GM18868 (cell line): ENCODE measurements at regions not wholly inside any gene's neighbourhood (a gene's known extent, or its start where the extent isn't known, plus 50 kb on each side); places are given as distances from the start of the nearest gene placed in this dataset.
A peak's percentile ranks its signal among the peaks of the same experiment; 100 is the strongest.

Experiments
- ATAC-seq: cut with Tn5 transposase; IDR thresholded peaks from one replicate; pipeline ENCODE4 v1.9.1; 2021; ENCODE audit warnings: mild to moderate bottlenecking, moderate library complexity; ENCODE audit not compliant: unreplicated experiment

DNA sequence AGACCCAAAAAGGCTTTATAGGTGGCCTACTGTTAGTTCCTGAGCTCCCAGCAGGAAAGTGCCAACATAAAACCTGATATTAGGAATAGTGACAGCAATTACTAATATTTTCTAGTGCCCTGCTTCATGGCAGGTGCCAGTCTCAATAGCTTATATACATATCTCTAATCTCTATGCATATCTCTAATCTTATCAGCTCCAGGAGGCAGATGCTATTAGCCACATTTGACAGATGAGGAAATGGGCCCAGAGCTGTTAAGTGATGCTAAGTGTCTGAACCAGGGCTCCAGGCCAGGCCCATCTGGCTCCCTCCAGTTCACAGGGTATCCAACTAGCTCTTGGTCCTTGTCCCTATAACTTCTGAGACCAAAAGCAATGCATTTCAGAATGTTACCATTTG is 142.5 kb downstream of the CHIC2 start:
- no peak for ATAC-seq

DNA sequence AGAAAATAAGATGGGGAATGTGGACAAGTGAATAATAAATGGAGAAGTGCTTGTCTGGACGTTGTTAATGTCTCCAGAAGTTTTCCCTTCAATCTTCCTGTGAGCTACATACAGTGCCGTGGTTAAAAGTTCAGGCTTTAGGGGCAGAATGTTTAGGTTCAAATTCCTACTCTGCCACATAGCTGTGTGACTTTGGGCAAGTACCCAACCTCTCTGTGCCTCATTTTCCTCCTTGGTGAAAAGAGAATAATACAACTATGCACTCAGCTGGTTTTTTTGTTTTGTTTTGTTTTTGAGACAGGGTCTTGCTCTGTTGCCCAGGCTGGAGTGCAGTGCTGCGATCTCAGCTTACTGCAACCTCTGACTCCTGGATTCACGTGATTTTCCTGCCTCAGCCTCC is 143.5 kb downstream of the CHIC2 start:
- ATAC-seq, result no peak

DNA sequence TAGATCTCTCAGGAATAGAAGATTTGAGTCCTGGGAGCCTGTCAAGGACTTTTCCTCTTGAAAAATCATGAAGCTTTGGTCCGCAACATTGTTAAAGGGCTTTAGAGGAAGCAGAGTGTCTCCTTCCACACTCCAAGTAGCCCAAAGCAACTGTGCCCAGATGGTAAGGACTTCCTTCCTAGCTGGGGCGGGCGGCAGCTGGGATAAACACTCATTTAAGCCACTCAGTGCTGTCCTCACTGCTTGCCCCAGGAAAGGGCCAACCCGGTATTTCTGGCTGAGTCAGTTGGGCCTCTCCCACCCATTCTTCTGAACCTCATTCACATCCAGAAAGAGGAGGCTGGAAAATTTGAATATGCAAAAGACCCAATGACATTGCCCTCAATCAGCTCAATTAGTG is 144.3 kb downstream of the CHIC2 start:
- ATAC-seq, result no peak

DNA sequence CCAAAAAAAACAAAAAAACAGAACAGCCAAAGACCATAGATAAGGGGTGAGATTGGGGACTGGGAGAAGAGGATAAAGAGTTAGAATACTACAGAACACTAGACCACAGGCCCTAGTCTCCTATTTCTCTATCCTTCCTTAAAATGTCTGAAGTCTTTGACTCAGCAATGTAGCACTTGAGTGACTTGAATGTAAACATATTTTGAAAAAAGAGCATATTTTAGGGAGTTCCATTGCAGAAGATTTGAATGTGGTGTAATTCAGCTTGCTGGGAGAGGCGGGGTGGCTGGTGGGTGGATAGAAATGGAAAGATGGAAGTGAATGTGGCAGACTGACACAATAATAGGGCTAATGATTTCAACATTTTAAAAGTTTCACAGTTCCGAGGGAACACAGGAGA is 144.9 kb downstream of the CHIC2 start:
- no peak for ATAC-seq

DNA sequence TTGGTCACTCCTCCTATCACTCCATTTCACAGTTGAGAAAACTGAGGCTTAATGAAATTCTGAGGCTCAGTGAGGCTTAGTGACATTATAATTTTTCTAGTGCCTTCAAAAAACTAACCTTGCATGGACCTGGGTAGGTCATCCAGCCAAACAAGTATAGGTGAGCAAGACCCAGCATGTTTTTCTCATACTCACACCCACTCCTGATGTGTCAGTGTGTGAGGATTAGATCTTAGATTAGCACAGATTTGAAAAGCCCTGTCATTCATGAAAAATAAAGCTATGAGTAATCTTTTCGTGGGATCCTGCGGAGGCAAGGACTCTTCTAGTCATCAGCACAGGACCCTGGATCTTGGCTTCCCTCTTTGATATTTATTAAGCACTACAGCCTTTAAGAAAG is 146.7 kb downstream of the CHIC2 start:
- ATAC-seq, result no peak

DNA sequence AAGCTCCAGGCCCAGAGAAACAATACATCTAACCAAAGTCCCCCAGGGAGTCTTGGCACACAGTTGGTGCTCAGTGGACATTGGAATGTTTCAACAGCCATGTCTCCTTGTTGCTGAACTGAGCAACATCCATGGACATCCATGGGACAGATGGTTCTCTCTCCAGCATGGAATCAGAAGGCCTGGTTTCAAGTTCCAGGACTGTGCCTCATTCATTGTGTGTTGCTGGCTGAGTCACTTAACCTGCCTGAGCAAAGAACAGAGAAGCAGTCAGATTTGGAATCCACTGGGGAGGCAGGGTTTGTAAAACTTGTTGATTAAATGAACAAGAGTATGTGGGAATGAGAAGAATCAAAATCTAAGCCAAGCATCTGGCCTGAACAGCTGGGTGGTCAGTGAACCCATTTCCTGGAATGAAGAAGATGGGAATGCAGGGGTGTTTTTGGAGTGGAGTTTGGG is 147.9 kb downstream of the CHIC2 start:
- no peak for ATAC-seq

DNA sequence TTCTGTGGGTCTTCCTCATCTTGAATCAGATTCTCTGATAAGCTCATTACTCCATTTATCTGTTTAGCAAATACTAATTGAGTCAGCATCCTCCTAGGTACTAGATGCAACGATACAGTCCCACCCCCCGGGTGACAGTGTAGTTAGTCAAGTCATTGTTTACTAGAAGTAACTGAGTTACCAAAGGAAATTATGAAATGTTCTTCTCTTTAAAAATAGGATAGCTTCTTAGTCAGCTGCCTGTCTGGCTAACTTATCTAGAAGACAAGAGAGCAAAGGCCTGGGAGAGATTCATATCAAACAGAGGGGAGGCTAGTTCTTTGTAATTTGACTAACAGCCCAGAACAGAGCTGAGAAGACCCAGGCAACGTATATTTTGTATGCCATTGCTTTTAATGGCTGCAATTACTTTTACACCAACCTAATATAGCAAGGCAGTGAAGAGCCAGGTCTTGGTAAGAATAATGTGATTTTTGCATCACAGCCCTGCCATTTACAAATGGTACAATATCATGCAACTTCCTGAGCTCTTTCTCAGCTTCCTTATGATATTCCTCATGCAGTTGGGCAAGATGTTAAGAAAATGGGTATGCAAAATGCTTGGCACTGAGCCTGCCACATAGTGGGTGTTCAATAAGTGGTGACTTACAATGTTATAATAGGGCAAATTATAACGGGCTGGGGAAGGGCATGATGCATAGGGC is 149.9 kb downstream of the CHIC2 start:
- ATAC-seq, result no peak

DNA sequence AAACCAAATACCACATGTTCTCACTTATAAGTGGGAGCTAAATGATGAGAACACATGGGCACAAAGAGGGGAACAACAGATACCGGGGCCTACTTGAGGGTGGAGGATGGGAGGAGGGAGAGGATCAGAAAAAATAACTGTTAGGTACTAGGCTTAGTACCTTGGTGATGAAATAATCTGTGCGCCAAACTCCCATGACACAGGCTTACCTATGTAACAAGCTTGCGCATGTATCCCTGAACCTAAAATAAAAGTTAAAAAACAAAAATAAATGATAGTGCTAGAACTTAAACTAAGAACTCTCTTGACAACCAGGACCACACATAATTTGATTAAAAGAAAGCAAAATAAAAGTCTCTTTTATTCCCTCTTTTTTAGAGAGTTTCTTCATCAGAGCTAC is 150.6 kb downstream of the CHIC2 start:
- no peak for ATAC-seq

DNA sequence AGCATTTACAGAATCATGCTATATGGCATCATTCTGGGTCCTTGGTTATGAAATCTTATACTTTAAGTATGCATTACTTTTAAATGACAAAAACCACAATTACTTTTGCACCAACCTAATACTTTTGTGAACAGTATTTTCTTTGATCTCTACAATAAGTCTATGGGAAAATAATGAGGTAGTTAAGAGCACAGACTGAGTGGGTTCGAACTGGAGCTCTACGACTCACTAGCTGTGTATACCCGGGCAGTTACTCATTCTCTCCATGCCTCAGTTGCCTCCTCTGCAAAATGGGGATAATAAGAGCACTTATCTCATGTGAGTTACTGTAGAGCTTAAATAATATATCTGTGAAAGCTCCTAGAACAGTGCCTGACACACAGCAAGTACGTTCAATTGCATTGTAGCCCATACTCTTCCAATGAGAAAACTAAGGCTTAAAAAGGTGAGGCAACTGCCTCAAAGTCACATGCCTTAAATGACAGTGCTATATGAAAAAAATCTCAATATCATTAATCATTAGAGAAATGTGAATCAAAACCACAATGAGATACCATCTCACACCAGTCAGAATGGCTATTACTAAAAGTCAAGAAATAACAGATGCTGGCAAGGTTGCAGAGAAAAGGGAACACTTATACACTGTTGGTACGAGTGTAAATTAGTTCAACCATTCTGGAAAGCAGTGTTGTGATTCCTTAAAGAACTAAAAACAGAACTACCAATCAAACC is 151.5 kb downstream of the CHIC2 start:
- no peak for ATAC-seq

DNA sequence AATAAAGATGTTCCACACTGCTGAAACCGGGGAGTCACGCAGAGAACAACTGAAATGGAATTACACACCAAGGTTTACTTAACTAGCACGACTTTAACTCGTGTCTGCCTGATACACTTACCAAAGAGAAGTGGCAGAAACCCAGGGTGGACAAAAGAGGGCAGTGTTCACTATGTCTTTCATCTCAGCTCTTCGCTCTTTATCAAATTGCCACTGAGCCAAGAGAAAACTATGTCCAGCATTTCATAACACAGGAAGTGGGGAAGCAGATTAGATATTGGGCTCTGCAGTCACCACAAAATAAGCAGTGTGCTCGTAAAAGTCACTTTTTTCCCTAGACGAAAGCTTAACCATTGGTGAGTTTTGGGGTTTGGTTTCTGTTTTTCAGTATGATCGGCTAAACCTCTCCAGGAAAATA is 155.7 kb downstream of the CHIC2 start:
- peak; percentile 85 for ATAC-seq

DNA sequence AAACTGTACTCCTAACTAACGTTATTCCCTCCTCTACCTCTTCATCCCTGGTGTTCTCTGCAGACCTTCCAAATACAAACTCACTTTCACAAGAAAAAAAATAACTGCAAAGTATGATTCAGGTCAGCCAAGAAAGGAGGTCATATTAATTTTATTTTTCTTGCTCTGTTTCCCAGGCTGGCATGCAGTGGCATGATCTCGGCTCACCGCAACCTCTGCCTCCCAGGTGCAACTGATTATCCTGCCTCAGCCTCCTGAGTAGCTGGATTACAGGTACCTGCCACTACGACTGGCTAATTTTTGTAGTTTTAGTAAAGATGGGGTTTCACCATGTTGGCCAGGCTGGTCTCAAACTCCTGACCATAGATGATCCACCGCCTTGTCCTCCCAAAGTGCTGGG is 156.6 kb downstream of the CHIC2 start:
- ATAC-seq, result no peak

DNA sequence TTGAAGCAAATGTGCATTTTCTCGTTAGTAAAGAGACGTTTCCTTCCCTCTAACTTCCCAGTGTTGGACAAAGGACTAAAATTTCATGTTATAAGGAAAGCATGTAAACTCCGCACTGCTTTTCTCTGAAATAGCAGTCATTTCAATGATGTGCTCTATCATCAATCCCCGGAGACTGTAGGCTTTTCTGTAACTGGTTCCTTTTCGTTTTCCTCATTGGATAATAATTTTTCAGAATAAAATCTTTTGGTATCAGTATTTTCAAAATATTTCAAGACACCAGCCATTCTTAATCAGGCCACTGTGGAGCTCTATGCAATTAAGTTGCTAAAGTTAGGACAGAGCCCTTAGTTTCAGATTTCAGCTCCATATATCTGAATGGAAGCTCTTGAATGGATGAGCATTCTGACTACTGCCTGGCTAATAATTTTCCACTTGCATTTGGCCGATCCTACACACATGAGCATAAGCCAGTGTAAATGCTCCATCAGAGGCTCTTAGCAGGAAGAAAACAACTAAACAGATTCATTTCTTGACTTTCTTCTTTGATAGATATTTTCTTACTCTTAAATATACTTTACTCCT is 157.7 kb downstream of the CHIC2 start:
- ATAC-seq, result no peak

DNA sequence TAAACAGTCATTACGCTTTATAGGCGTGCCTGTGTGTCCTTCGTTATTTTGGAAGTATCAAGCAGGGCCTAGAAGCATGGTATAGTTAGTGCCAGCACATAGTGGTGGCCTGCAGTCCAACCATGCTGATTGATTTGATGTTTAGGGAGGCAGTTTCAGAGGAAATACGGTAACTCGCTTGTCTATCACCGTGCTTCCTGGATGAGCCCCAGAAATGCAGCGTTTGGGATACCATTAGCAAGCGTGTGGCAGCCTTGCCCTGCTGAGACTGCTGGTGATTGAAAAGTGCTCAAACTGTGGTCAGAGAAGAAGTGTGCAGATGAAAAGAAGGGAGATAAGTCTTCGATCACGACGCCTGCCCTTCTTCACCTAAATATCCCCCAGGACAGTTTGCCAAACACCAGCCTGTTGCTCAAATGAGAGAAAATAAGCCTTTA is 158.4 kb downstream of the CHIC2 start:
- peak; percentile 71 for ATAC-seq

DNA sequence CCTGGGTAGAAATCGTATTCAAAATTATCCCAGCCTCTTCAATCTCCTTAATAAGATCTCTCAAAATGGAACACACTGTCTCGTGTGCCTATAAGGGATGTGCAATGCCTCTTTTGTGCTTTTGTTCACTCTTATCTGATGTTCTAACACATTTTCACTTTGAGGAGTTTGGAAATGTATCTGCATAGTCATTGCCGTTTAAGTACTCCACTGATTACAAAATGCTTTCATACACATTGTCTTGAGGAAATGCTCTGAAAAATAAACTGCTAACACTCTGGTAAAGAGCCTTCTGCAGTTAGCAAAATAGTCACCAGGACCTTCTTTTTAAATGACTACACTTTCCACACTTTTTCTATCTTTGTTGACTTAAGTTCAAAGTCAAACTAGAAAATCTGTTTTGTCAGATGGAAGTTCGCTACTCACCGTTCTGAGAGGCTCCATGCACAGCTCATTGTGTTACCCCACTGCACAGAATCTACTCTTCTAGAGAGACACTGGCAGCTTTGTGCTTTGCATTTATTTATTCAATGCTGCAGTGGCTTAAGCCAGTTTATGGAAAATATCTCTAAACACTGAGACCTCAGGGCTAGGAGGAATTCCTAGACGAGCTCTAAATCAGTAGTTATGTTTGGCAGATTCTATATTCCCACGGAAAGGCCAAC is 159.0 kb downstream of the CHIC2 start:
- ATAC-seq, result no peak

DNA sequence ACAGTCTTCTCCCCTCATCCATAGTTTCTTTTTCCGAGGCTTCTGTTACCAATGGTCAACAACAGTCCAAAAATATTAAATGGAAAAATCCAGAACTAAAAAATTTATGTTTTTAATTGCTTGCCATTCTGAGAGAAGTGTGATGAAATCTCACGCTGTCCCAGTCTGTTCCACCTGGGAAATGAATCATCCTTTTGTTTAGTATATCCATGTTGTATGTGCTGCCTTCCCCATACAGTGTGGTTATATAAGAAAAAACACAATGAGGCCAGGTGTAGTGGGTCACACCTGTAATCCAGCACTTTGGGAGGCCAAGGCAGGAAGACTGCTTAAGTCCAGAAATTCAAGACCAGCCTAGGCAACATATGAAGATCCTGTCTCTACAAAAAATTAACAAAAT is 161.6 kb downstream of the CHIC2 start:
- ATAC-seq, result no peak

DNA sequence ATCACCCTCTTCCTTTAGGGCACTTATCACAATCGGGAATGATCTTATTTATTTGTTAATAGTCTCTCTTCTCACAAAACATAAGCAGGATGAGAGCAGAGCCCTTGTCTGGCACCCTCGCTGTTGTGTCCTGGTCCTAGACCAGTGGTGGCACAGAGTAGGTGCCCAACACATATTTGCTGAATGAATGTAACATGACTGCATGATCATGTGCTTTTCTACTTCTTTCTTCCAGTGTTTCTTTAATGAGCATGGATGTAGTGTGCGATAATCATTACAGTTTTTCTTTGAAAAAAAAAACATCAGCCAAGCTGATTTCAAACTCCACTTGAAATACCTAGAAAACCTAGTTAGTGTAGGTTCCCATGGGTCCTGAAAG is 164.1 kb downstream of the CHIC2 start:
- no peak for ATAC-seq

DNA sequence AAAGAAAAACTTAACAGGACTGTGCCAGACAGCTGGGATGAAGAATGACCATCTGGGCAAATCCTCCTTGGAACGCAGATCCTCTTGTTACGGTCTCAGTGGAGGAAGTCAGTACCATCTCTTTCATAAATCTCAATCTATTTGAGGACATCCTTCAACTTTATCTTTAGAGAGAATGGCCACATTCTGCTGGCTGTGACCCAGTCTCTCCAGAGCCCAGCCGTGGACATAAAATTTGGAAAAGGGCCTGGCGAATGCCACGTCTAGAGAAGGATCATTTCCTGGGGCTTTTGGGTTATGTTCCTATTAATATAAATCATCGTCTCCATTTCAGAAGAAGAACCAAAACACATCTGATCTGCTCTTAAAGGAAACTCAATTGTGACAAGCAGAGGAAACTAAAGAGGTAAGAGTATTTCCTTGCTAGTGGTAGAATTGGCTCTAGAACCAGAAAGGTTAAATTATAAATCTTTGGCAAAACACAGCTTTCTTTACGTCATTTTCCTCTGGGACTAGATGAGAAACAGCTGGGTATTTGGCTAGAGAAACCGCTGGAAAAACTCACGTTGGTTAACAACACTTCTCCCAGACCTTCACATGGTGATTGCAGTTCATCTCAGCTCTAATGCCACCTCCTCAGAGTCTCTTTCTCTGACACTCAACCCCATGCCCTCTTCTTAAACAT is 164.7 kb downstream of the CHIC2 start:
- no peak for ATAC-seq

DNA sequence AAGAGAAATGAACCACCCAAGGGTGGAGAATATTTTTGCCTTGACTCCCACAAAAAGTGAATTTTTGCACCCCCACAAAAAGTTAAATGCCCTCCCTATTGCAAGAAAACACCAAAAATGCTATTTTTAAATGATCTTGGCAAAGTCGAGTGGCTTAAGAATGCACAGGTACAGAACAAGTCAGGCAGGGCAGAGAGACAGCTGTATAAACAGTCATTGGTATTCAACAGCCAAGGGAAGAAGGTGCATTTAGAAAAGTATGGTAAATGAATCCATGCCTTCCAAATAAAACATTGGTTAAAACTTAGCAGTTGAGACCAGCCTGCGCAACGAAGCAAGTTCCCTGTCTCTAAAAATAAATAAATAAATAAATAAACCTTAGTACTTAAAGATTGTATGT is 169.3 kb downstream of the CHIC2 start:
- ATAC-seq, result no peak

DNA sequence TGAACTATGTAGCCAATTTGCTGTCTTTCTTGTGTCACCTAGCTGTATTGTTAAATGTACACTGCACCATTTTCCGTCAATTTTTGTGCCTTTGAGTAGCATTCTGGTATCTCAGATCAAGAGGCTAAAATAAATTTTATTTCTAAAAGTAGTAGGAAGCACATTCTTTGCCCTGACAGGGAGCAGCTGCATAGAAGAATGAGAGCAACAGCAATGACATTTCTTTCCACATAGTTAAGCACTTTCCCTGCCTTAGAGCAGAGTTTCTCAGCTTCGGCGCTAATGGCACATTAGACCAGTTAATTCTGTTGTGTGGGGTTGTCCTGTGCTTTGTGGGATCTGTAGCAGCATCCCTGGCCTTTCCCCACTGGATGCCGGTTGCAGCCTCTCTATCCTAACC is 173.9 kb downstream of the CHIC2 start:
- ATAC-seq, result no peak

DNA sequence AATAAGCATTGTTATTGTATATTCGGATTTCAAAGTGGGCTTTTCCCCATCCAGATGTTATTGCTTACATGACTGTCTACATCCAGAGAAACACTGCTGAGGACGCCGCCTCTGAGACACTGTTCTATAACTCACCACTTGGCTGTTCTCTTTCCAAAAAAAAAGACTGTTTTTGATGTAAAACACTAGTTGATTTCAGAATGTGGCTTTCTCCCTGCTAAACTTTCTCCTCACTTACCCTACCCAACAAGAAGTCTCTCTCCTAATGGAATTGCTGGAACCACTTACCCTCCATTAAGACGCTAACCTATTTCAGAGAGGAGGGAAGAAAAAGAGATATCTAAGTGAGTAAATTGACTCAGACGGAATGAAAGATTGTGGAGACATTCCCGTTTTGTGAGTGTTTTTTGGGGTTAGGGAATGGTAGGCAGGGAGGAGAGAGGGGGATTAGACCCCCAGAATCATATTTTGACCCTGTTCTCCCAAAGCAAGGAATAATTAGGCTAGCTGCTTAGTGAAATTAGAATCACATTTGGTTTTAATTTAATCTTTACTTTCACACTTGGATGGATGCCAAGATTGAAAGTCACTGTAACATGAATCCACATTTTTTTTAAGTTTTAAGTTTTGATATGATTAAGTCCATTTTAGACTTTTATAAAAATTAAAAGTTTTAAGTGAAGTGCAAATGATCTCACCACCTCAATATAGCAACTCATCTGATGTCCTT is 174.9 kb downstream of the CHIC2 start:
- no peak for ATAC-seq
